ENCODE measurements at regions not wholly inside any gene's neighbourhood (a gene's known extent, or its start where the extent isn't known, plus 50 kb on each side); places are given as distances from the start of the nearest gene placed in this dataset.

GRCh38 chr2:228269351-228269750, 87.9 kb upstream of the SPHKAP start:
- Histone ChIP-seq H3K27ac (ENCODE audit: extremely low read length, insufficient read depth, low read length) (no peak overlapping the region), H3K4me1 (ENCODE audit: insufficient read depth, low read length) (no peaks in the 10 kb centered on the region), H3K4me2 (ENCODE audit: low read depth, low read length) (no peak overlapping the region), H3K36me3 (replicated peaks in 1 of 2; ENCODE audit: control insufficient read depth in 1 of 2, insufficient read depth in 2 of 2, low read length in 2 of 2) (no peaks in the 10 kb centered on the region), H3K79me2 (ENCODE audit: insufficient read depth, low read length) (no peaks in the 10 kb centered on the region), H3K9ac (ENCODE audit: insufficient read depth, low read depth, low read length) (no peak overlapping the region), H4K20me1 (ENCODE audit: insufficient read depth, low read length) (no peaks in the 10 kb centered on the region), H2AFZ (ENCODE audit: low read length) (no peak overlapping the region), H3K4me3 (replicated peaks in 1 of 3; ENCODE audit: insufficient read depth in 1 of 3, low read depth in 2 of 3, low read length in 3 of 3) (no peak overlapping the region), H3K9me3 (ENCODE audit: low read length) (peaks cover 21% of the 10 kb centered on the region; the same call in 1 of the 2 replicates), H3K27me3 (ENCODE audit: control insufficient read depth in 1 of 2, insufficient read depth in 2 of 2, low read length in 2 of 2) (no peaks in the 10 kb centered on the region)
- no TSS peak for BruUV-seq (replicated peaks)
- intact Hi-C loops (cut with micrococcal nuclease; ENCODE audit: unreplicated experiment) (no loop called here), in situ Hi-C loops (cut with HindIII; ENCODE audit: extremely low pct_ligation_motif_present, low pct_unique_long_range_greater_than_20kb) (no loop called here)
- TF ChIP-seq HOXA9 (CRISPR knock-in tag; IDR thresholded peaks at IDR 0.05; ENCODE audit: borderline replicate concordance) (no peak), BRCA1 (CRISPR knock-in tag; IDR thresholded peaks at IDR 0.05) (no peak), ZNF724P (CRISPR knock-in tag; IDR thresholded peaks at IDR 0.05; ENCODE audit: borderline replicate concordance) (no peak), HOXA3 (CRISPR knock-in tag; IDR thresholded peaks at IDR 0.05) (no peak), SIN3A (IDR thresholded peaks at IDR 0.05; ENCODE audit: borderline replicate concordance, low read depth, low read length) (no peak), ZNF354B (CRISPR knock-in tag; IDR thresholded peaks at IDR 0.05) (no peak), ZNF704 (CRISPR knock-in tag; IDR thresholded peaks at IDR 0.05; ENCODE audit: borderline replicate concordance) (no peak), REPIN1 (CRISPR knock-in tag; IDR thresholded peaks at IDR 0.05; ENCODE audit: borderline replicate concordance, low read depth) (no peak), CHD4 (IDR thresholded peaks at IDR 0.05; ENCODE audit: borderline replicate concordance, low read length) (no peak), KAT2B (IDR thresholded peaks at IDR 0.05; ENCODE audit: borderline replicate concordance, low read depth, low read length) (no peak), SMC3 (IDR thresholded peaks at IDR 0.05; ENCODE audit: low read length) (no peak), PCBP2 (optimal IDR thresholded peaks at IDR 0.05; ENCODE audit: low read depth, low read length, poor library complexity, severe bottlenecking) (no peak)
- FAIRE-seq (no peak), DNase-seq (ENCODE audit: low spot score) (no peak), ATAC-seq (no peak)
- CTCF ChIA-PET (ENCODE audit: low intra/inter-chr PET ratio, low total read pairs): no interaction called here
- 3% methylated on average over 2 of the region's 2 CpGs for WGBS (ENCODE audit: low lambda C conversion rate)
- POLR2A ChIA-PET: no interaction called here

Measured in HepG2 (cell line).